ENCODE measurements at regions not wholly inside any gene's neighbourhood (a gene's known extent, or its start where the extent isn't known, plus 50 kb on each side); places are given as distances from the start of the nearest gene placed in this dataset.

DNA sequence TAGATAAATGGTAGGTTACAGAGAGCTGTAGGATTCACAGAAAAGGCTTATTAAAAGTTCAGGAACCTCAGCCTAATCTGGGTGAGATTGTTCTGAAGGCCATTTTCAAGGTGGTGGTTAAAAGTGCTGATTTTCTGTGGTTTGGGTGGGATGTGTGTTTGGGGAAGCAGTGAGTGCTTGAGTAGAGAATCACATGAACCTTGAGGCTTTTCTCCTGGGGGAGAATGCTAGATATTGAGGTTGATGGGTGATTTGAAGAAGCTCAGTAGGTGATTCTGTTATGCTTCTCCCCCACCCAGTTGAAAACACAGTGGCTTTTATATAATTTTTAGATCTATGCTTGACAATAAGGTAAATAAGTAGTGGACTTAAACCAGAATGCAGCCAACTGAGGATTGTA lies 420.9 kb downstream of the PCNX1 start:
- in situ Hi-C loops (cut with MboI; ENCODE audit: low sequenced_read_pairs in 4 of 4) = no loop called here
- Histone ChIP-seq H3K9me3 (no peaks in the 10 kb centered on the region), H3K27me3 (no peaks in the 10 kb centered on the region), H3K36me3 (no peaks in the 10 kb centered on the region), H3K4me1 (peaks cover 0 to 4% of the 10 kb centered on the region in 2 donors), H3K4me3 (no peak overlapping the region), H3K27ac (no peak overlapping the region)
- ATAC-seq (no peak), DNase-seq (no peak)
- intact Hi-C loops (cut with DNase I; ENCODE audit: low total_unique reads) = no loop called here
- TF ChIP-seq, protein P1, sequence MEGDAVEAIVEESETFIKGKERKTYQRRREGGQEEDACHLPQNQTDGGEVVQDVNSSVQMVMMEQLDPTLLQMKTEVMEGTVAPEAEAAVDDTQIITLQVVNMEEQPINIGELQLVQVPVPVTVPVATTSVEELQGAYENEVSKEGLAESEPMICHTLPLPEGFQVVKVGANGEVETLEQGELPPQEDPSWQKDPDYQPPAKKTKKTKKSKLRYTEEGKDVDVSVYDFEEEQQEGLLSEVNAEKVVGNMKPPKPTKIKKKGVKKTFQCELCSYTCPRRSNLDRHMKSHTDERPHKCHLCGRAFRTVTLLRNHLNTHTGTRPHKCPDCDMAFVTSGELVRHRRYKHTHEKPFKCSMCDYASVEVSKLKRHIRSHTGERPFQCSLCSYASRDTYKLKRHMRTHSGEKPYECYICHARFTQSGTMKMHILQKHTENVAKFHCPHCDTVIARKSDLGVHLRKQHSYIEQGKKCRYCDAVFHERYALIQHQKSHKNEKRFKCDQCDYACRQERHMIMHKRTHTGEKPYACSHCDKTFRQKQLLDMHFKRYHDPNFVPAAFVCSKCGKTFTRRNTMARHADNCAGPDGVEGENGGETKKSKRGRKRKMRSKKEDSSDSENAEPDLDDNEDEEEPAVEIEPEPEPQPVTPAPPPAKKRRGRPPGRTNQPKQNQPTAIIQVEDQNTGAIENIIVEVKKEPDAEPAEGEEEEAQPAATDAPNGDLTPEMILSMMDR (IDR thresholded peaks at IDR 0.05 in 4 of 5, conservative IDR thresholded peaks at IDR 0.05 in 1 of 5) = no peak
- no peak for TF ChIP-seq POLR2A (IDR thresholded peaks at IDR 0.05)

DNA sequence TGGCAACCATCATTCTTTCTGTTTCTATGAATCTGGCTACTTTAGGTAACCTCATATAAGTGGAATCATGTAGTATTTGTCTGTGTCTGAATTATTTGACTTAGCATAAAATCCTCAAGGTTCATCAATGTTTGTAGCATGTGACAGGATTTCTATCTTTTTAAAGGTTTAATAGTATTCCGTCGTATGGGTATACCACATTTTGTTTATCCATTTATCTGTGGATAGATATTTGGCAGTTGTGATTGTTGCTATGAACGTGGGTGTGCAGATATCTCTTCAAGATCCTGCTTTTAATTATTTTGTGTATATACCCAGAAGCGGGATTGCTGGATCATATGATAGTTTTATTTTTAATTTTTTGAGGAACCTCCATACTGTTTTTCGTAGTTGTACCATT lies 421.7 kb downstream of the PCNX1 start:
- no peak for DNase-seq
- Histone ChIP-seq H3K27me3 (no peaks in the 10 kb centered on the region), H3K4me1 (peaks cover 0 to 4% of the 10 kb centered on the region in 2 donors), H3K27ac (no peak overlapping the region), H3K9me3 (no peaks in the 10 kb centered on the region), H3K4me3 (no peak overlapping the region), H3K36me3 (no peaks in the 10 kb centered on the region)
- no peak for ATAC-seq
- no peak for TF ChIP-seq POLR2A (IDR thresholded peaks at IDR 0.05)
- TF ChIP-seq, protein P1 (IDR thresholded peaks at IDR 0.05 in 4 of 5, conservative IDR thresholded peaks at IDR 0.05 in 1 of 5) = no peak
- intact Hi-C loops (cut with DNase I; ENCODE audit: low total_unique reads) (no loop called here), in situ Hi-C loops (cut with MboI; ENCODE audit: low sequenced_read_pairs in 4 of 4) (no loop called here)

DNA sequence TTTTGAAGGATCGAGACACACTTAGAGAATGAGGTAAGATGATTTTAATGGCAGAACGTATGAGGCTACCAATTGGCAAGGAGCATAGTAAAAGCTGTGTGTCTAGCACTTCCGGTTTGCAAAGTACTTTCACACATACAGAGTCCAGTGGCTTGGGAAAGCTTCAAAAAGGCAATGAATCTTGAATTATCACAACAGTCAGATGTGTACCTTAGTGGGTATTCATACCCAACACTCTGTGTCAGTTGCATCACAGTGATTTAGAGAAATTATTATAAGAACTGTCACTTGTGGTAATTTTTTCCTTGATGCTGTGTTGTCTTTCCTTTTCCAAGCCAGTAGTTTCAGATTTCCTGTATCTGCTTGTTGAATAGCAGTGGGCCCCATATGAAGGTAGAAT lies 424.1 kb downstream of the PCNX1 start:
- DNase-seq = no peak
- no peaks in the 10 kb centered on the region for H3K9me3 ChIP-seq
- no peak for ATAC-seq
- no peaks in the 10 kb centered on the region for H3K27me3 ChIP-seq
- in situ Hi-C loops (cut with MboI; ENCODE audit: low sequenced_read_pairs in 4 of 4) (no loop called here), intact Hi-C loops (cut with DNase I; ENCODE audit: low total_unique reads) (no loop called here)
- no peak overlapping the region for H3K27ac ChIP-seq
- TF ChIP-seq POLR2A (IDR thresholded peaks at IDR 0.05) = no peak
- TF ChIP-seq, protein P1 (IDR thresholded peaks at IDR 0.05 in 4 of 5, conservative IDR thresholded peaks at IDR 0.05 in 1 of 5) = no peak
- H3K36me3 ChIP-seq = no peaks in the 10 kb centered on the region
- no peak overlapping the region for H3K4me3 ChIP-seq
- H3K4me1 ChIP-seq = peaks cover 0 to 4% of the 10 kb centered on the region in 2 donors

DNA sequence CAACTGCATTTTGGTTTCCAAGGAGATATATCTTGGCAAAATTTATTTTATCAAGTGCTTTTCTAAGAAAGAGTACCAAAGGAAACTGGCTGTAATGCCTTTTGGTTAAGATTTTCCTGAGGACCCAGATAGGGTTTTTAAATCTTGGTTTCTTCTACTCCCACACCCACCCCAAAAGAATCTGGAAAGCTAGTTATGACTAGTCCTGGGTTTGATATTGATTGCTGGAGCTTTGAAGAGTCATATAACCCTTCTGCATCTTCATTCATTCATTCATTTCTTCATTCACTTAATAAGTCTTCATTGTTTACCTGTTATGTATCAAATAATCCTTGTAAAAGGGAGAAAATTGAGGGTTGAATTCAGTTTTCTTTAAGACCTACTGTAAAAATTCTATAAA lies 425.2 kb downstream of the PCNX1 start:
- Histone ChIP-seq H3K27ac (no peak overlapping the region), H3K4me3 (no peak overlapping the region), H3K27me3 (no peaks in the 10 kb centered on the region), H3K36me3 (no peaks in the 10 kb centered on the region), H3K4me1 (peaks cover 0 to 4% of the 10 kb centered on the region in 2 donors), H3K9me3 (no peaks in the 10 kb centered on the region)
- intact Hi-C loops (cut with DNase I; ENCODE audit: low total_unique reads) (no loop called here), in situ Hi-C loops (cut with MboI; ENCODE audit: low sequenced_read_pairs in 4 of 4) (no loop called here)
- DNase-seq (no peak), ATAC-seq (no peak)
- TF ChIP-seq, protein P1 (IDR thresholded peaks at IDR 0.05 in 4 of 5, conservative IDR thresholded peaks at IDR 0.05 in 1 of 5) = no peak
- no peak for TF ChIP-seq POLR2A (IDR thresholded peaks at IDR 0.05)

DNA sequence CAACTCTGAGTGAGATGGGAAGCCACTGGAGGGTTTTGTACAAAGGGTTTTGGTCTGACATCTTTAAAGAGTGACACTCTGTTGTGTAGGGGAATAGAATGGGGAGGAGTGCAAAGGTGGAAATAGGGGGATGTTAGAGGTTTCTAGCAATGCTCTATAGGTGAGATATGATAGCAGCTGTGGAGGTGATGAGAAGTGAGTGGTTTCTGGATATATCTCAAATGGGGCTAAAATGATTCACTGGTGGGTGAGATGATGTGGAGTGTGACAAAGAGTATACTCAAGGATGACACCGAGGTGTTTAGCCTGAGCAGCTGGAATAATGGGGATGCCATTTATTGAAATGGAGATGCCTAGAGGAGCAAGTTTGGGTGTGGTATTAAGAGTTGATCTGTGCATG lies 426.4 kb downstream of the PCNX1 start:
- in situ Hi-C loops (cut with MboI; ENCODE audit: low sequenced_read_pairs in 4 of 4) (no loop called here), intact Hi-C loops (cut with DNase I; ENCODE audit: low total_unique reads) (no loop called here)
- Histone ChIP-seq H3K9me3 (no peaks in the 10 kb centered on the region), H3K4me1 (peaks cover 0 to 4% of the 10 kb centered on the region in 2 donors), H3K27ac (no peak overlapping the region), H3K27me3 (no peaks in the 10 kb centered on the region), H3K36me3 (no peaks in the 10 kb centered on the region), H3K4me3 (no peak overlapping the region)
- no peak for ATAC-seq
- no peak for DNase-seq
- no peak for TF ChIP-seq POLR2A (IDR thresholded peaks at IDR 0.05)
- TF ChIP-seq, protein P1 (IDR thresholded peaks at IDR 0.05 in 4 of 5, conservative IDR thresholded peaks at IDR 0.05 in 1 of 5) = no peak

All from gastrocnemius medialis (tissue), 4 donors.